ENCODE measurements at regions not wholly inside any gene's neighbourhood (a gene's known extent, or its start where the extent isn't known, plus 50 kb on each side); places are given as distances from the start of the nearest gene placed in this dataset.

GRCh38 chr7:26479581-26479980 lies 187.9 kb downstream of the SNX10 start:
- no peak overlapping the region for H3K27ac ChIP-seq
- TF ChIP-seq CTCF (conservative IDR thresholded peaks at IDR 0.05): no peak

DNA sequence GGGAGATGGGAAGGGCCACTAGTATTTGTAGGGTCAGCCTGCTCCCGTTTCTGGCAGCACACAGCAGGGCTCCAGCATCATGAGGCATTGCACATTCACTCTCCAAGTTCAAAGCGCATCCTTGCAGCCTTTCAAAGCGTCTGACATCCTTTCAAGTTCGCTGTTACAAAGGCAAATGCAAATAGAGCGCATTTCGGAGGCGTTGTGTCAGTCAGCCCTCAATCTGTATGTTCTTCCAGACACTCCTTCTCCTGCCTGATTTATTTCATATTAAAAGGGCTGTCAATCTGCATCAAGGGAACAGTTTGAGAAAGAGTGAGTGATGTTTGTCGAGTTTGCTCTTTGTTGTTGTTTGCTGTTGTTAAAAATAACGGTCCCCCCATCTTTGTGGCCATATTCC lies 188.5 kb downstream of the SNX10 start:
- no peak for TF ChIP-seq CTCF (conservative IDR thresholded peaks at IDR 0.05)
- H3K27ac ChIP-seq: no peak overlapping the region

DNA sequence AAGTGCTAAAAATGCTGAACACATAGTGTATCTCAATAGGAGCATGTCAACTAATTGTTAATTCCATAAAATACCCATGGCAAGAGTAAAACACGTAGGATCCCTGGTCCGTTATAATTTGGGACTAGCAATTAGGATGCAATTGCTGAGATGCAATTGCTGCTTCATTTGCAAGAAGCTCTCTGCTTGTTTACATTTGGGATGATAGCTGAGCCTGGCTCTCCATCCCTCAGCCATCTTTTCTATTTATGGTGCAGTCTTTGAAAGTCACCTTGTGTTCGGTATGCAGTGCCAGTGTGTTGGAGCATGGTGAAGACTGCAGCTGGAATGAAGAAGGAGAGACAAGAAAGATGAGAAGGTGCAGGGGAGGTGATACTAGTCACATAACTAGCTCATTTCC lies 191.3 kb downstream of the SNX10 start:
- no peak overlapping the region for H3K27ac ChIP-seq
- no peak for TF ChIP-seq CTCF (conservative IDR thresholded peaks at IDR 0.05)

GRCh38 chr7:26483843-26484242 lies 192.2 kb downstream of the SNX10 start:
- TF ChIP-seq CTCF (conservative IDR thresholded peaks at IDR 0.05): no peak
- H3K27ac ChIP-seq: no peak overlapping the region

- no peak for TF ChIP-seq CTCF (conservative IDR thresholded peaks at IDR 0.05)
- no peak overlapping the region for H3K27ac ChIP-seq
Observed at GRCh38 chr7:26485367-26485934, 193.8 kb downstream of the SNX10 start.

DNA sequence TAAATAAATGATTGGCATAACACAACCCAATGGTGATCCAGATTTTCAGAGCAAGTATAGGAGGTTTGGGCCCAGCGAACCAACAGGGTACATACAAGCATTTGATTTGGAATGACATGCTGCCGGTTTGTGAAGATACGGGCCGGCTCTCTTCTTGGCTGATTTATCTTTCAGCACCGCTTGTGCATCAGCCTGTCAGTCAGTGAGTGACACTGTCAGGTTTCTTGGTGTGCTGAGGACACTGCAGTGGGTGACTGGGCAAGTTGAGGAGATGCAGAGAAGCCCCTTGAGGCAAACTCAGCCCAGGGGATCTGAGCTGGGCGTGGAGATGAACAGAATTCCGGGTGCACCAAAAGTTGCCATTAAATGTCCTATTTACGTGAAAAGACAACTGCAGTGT lies 194.5 kb downstream of the SNX10 start:
- no peak overlapping the region for H3K27ac ChIP-seq
- no peak for TF ChIP-seq CTCF (conservative IDR thresholded peaks at IDR 0.05)

- TF ChIP-seq CTCF (conservative IDR thresholded peaks at IDR 0.05): no peak
- H3K27ac ChIP-seq: no peak overlapping the region
Observed at GRCh38 chr7:26487780-26488515, 196.3 kb downstream of the SNX10 start.

All from VCaP (cell line).